ENCODE measurements at regions not wholly inside any gene's neighbourhood (a gene's known extent, or its start where the extent isn't known, plus 50 kb on each side); places are given as distances from the start of the nearest gene placed in this dataset.
A peak's percentile ranks its signal among the peaks of the same experiment; 100 is the strongest.

- intact Hi-C loops (cut with DNase I): no loop called here
- no peak for DNase-seq
Measured at GRCh38 chr7:69173846-69174245, 424.4 kb upstream of the AUTS2 start.

- DNase-seq: no peak
- intact Hi-C loops (cut with DNase I): no loop called here
Measured at GRCh38 chr7:69176841-69177240, 421.4 kb upstream of the AUTS2 start.

DNA sequence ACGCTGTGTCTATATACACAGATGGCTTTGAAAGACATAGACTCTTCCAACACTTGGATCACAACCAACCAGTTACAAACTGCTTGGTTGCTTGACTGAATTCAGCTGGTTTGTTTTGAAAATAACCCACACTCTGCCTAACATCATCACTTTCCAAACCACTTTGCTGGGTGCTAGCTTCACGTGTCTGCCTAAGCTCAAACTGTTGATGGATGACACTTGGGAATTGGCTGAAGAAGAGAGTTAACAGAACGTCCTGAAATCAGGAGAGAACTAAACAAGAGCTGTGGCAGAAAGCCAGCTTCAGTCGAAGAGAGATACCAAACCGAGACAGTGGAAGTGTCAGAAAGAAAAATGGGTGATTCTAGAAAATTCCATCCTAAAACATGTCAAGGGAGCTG, 420.8 kb upstream of the AUTS2 start:
- intact Hi-C loops (cut with DNase I): no loop called here
- DNase-seq: no peak

GRCh38 chr7:69177941-69178494, 420.3 kb upstream of the AUTS2 start:
- intact Hi-C loops (cut with DNase I): no loop called here
- no peak for DNase-seq

- no peak for DNase-seq
- intact Hi-C loops (cut with DNase I): no loop called here
Measured at GRCh38 chr7:69180662-69181061, 417.6 kb upstream of the AUTS2 start.

DNA sequence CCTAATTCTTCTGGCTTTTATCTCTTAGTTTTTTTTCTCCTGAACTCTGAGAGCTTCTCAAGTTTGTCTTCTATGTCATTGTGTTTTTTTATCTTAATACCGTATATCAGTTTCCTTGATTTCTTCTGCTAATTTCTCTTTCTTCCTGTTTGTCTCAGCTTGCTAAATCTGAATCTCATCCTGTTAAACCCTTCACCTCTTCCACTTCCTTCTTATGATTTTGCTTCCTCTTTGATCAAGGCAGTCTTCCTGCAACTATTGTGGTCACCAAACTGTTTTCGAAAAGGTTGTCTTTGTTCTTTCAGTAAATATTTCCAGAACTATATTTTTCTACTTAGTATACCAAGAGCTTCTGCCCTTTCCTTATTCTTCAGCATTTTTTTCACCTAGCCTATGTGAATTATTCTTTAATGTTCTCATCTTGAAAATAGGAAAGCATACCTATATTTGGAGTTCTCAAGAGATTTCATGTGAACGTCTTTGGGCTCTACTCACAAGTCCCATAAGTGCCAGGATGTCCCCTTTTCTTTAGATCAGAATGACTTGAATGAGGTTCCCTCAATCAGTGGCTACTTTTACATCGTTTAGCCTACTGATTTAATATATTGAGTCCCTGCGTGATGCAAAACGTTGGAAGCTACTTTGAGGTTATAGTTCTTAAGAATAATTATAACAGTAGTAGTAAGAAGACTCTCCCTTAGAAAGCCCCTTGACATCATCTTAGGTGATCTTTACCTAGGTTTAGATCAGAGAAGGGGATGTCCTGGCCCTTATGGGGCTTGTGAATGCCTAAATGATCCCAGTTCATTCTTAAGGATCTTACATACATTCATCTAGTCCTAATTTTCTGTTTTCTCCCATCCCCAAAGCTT, 415.4 kb upstream of the AUTS2 start:
- DNase-seq: no peak

DNA sequence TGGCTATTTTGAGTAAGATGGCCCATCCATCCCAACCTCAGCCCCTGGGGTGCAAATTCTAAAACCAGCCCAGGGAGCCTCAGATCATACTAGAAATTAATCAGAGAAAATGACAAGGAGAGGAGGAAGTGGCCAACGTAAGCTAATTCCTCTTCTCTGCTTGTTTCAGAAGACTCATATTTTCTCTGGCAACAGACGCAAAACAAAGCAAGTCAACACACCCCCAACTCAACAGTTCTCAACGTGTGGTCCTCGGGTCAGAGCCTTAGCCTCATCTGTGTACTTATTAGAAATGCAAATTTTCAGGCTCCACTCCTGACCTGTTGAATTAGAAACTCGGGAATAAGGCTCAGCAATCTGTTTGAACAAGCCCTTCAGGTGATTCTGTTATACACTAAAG, 413.9 kb upstream of the AUTS2 start:
- DNase-seq: no peak
- intact Hi-C loops (cut with DNase I): no loop called here

More for the DNA sequence above, 415.4 kb upstream of the AUTS2 start:
- intact Hi-C loops (cut with DNase I): no loop called here

DNA sequence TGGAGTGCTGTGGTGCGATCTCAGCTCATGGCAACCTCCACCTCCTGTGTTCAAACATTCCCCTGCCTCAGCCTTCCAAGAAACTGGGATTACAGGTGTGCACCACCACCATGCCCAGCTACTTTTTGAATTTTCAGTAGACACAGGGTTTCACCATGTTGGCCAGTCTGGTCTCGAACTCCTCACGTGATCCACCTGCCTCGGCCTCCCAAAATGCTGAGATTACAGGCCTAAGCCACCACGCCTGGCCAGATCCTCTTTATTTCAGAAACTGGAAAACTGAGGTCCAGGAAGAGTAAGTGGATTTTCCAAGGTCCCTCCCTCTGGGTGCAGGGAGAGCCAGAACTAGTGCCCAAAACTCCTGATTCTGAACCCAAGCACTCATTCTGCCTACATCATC, 413.1 kb upstream of the AUTS2 start:
- no peak for DNase-seq
- intact Hi-C loops (cut with DNase I): no loop called here

GRCh38 chr7:69186974-69187373, 411.3 kb upstream of the AUTS2 start:
- intact Hi-C loops (cut with DNase I): no loop called here
- no peak for DNase-seq

DNA sequence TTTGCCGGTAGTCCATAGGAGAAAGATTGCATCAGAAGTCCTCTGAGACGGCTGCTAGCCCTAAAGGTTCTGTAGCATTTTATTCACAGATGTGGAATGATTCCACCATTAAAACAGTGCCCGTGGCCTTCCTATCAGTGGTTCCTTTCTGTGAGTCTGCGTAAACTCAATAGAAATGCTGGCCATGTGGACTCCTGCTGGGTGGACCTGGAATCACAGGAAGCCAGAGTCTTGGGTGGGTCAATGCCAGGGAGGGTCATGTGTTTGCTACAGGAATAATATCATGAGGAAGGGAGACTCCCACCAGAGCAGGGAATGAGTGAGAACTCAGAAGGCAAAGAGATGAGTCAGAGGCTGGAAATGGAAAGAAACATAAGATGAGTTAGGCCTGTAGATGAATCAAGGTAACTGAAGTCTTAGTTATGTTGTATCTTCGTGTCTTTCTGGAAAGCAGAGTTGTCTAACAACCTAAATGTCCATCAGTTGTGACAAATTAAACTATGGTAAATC, 410.4 kb upstream of the AUTS2 start:
- intact Hi-C loops (cut with DNase I): no loop called here

DNA sequence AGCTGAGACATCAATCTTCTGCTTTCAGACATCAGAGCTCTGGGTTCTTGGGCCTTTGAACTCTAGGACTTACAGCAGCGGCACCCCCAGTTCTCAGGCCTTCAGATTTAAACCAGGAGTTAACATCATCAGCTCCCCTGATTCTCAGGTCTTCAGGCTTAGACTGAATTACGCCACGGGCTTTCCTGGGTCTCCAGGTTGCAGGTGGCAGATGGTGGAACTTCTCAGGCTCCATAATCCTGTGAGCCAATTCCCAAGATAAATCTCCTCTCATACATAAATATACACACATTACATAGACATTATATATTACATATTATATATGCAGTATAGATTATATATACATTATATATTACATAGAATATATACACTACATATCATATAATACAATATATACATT, 408.9 kb upstream of the AUTS2 start:
- intact Hi-C loops (cut with DNase I): no loop called here
- no peak for DNase-seq

More for the DNA sequence above, 410.4 kb upstream of the AUTS2 start:
- DNase-seq: no peak

DNA sequence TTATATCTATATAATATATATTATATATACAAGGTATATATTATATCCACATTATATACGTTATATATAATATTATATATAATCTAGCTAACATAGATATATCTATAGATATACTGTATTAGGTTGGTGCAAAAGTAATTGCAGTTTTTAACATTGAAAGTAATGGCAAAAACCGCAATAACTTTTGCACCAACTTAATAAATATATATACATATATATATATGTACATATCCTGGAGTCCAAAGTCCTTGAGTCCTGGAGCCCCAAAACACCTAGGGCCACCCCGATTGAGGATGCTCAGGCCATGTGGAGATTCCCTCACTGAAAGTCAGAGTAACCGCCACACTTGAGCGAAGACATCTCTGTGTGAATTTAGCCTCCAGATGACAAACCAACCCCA, 408.2 kb upstream of the AUTS2 start:
- DNase-seq: no peak
- intact Hi-C loops (cut with DNase I): no loop called here

DNA sequence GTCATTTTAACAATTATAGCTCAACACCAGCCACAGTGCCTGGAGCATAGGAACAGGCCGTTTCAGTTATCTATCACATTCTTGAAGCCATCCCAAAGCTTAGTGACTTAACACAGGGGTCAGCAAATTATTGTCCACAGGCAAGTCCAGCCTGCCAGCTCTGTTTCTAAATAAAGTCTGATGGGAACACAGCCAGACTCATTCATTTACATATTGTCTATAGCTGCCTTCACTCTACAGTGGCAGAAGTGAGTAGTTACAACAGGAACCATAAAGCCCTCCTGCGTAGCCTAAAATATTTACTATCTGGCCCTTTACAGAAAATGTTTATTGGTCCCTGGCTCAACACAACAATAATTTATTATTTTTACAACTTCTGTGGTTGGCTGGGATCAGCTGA, 407.5 kb upstream of the AUTS2 start:
- intact Hi-C loops (cut with DNase I): no loop called here
- no peak for DNase-seq

DNA sequence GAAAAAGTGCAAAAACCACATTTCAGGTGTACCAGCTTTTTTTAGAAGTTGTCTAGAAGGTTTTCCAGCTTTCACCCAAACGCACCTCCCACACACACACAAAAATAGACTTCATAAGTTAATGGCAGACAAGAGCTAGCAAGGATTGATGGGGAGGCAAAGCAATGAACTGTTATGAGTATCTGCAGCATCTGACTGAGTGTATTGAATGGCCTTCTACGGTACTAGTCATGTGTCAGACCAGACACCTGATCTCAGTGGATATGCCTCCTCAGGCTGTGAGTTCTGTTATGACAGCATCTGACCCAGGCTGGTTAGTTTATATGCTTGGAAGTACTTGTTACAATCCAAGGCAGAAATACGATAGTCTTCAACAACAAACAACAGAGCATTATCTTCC, 406.1 kb upstream of the AUTS2 start:
- intact Hi-C loops (cut with DNase I): no loop called here
- DNase-seq: peak in 9 of 42 donors; percentile 10 to 67 (median 31)

DNA sequence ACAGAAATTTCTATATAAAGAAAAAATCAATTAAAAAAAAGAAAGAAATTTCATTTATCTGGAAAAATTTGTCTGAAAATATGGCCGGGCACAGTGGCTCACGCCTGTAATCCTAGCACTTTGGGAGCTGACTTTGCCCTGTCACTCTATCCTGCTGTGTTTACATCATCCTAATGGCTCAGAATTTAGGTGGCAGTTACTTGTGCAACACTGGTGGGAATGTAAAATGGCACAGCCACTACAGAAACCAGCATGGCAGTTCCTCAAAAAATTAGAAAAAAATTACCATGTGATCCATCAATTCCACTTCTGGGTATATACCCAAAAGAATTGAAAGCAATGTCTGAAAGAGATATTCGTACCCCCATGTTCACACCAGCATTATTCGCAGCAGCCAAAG, 405.2 kb upstream of the AUTS2 start:
- no peak for DNase-seq
- intact Hi-C loops (cut with DNase I): no loop called here

DNA sequence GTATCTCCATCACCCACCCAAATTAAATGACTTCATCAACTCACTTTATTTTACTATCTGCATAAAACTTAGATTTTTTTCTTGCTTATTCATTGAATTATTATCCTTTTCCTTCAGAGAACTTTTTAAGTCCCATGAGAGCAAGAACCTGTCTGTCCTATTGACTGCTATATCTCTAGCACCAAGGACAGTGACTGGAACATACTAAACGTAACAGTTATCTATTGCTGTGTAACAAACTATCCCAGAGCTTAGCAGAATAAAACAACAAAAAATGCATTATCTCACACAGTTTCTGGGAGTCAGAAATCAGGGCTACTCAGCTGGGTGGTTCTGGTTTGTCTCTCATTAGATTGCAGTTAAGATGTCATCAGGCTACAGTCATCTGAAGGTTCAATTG, 401.7 kb upstream of the AUTS2 start:
- no peak for DNase-seq
- intact Hi-C loops (cut with DNase I): no loop called here

DNA sequence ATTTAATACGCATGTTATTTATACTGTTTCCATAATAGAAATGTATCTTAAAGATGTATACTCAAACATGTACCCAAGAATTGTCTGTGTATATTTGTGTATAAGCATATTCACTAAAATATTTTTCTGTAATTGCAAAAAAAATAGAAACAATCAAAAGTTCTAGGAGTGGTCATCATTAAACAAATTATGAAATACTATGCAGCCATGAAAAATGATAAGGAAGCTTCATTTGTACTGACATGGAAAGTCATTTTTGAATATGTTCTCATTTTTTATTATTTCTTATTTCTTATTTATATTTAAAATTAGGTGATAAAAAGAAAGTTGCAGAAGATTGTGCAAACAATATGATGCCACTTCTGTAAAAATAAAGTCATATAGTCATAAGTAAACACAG, 400.0 kb upstream of the AUTS2 start:
- intact Hi-C loops (cut with DNase I): no loop called here
- DNase-seq: no peak

- DNase-seq: no peak
- intact Hi-C loops (cut with DNase I): no loop called here
Measured at GRCh38 chr7:69199041-69199440, 399.2 kb upstream of the AUTS2 start.

DNA sequence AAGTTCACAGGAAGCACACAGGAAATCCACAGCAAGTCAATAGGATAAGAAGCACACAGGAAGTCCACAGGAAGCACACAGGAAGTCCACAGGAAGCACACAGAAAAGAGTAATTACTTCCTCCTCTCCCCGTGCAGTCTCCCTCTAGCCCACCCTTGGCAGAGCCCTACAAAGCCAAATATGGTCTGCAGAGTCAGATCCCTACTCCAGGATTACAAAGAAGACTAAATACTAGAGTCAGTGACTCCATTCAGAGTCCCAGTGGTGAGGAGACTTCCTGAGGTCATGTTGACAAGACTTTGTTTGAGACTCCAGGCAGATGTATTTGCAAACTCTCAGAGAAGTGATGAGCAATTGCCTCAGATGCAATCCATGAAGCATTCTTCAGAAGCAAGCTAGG, 398.6 kb upstream of the AUTS2 start:
- intact Hi-C loops (cut with DNase I): no loop called here
- DNase-seq: no peak

DNA sequence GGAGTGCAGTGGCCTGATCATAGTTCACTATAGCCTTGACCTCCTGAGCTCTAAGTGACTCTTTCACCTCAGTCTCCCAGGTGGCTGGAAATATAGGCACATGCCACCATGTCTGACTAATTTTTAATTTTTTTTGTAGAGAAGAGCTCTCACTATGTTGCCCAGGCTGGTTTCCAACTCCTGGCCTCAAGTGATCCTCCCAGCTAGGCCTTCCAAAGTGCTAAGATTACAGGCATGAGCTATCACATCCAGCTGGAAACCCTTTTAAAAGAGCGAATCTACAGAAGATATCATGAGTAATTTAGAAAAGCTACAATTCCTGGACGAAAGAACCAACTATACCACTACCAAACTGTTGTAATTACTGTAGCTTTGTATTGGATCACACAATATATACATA, 394.4 kb upstream of the AUTS2 start:
- peak in 1 of 42 donors; percentile 24 for DNase-seq
- intact Hi-C loops (cut with DNase I): no loop called here

DNA sequence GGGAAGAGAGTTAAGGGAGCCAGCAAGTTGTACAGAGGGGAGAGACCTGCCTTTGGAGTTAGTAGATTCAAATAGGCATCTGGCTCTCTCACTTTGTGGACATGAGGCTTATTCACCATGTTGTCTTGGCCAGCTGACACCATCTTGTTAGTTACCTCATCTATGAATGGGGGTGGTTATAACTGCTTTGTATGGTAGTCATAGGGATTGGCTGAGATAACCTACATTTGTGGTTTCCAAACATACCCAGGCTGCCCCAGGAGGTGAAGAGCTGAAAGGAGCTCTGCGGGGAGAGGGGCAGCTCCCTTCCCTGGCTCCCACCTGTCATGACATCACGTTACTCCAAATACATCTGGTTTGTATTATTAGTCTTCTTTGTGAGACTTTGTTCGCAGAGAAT, 393.3 kb upstream of the AUTS2 start:
- DNase-seq: no peak
- intact Hi-C loops (cut with DNase I): no loop called here

Data from head of caudate nucleus (tissue), 42 donors.